GM21825 (cell line): ENCODE measurements at regions not wholly inside any gene's neighbourhood (a gene's known extent, or its start where the extent isn't known, plus 50 kb on each side); places are given as distances from the start of the nearest gene placed in this dataset.

Experiments used
- ATAC-seq: cut with Tn5 transposase; IDR thresholded peaks from one replicate; pipeline ENCODE4 v1.9.1; 2021; ENCODE audit warnings: mild to moderate bottlenecking, moderate library complexity; ENCODE audit not compliant: unreplicated experiment

DNA sequence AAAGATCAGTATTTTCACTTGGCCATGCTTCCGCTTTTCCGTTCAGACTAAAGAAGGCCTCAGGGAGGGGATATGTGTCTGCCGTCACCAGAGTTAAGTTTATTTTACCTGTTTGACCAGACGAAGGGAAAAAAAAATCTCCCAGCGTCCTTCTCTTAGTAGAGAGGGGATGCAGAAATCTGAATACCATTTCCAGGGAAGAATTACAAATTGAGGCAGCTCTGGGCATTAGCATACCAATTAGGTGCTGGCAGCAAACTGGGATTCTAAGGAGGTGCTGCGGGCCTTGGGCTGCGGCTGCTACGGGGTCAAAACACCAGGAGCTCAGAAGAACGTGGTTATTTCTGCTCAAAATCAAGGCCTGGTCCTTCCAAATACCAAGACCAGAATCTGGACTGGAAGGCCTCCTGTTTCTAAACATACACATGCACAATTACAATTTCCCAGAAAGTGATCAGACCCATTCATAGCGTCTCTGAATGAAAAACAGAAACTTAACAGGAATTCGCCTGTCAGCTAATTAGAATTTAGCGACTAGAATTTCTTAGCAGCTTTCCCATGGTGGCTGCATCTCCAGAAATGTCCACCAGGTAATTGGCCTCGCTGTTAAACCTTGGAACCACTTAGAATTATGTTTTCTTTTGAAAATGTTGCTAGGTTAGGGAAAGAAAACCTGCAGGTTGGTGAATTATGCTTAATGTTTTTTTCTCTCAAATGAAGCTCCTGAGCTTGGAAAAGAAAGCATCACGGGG is 617.0 kb downstream of the VRK1 start:
- no peak for ATAC-seq

DNA sequence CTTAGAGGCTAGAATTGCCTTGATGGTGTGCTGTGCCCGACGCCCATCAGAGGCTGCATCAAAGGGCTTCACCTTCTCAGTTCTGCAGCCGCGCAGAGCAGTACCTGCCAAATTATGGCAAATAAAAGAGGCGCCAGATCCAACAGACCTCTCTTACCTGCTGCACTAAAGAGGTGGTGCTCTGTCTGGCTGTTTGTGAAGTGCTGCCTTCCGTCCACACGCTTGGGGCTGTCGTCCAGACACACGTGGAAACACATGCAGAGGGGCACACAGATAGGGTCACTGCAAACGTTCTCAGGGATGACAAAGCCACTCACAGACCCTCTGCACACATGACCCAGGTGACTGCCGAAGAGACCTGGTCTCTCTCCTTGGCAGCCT is 617.5 kb downstream of the VRK1 start:
- no peak for ATAC-seq

DNA sequence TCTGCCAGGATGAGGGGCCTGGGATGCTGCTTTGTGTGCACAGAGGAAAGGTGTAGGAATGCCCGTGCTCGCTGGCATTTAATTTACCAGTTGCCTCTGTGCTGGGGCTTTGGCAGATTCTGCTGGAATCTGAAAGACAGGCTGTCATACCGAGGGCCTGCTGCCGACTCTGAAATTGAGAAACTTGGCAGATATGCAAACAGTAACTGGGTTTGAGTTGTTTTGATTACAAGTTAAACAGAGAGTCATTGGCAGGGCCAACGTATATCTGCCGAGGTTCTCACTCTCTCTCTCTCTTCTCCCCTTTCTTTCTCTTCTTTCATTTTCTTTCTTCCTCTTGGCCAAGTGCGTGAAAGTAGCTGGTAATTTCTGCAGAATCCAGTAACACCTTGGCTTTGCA is 618.7 kb downstream of the VRK1 start:
- no peak for ATAC-seq

DNA sequence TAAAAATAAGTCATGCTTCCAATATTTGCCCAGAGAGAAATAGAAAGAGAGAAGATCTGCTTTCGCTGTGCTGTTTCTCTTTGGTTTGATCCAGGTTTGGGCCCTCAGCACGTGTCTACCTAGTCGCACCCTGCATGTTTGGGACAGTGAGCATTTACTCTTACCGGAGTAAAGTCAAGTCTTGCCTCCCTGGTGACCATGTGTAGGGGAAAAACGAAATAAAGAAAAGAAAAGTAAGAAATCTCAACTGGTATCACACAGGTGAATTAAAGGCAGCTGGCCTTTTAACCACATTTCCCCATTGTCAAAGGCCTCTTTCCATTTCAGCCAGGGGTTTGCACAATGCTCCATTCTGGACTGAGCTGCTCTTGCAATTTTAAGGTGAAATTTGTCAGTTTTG is 619.4 kb downstream of the VRK1 start:
- no peak for ATAC-seq

DNA sequence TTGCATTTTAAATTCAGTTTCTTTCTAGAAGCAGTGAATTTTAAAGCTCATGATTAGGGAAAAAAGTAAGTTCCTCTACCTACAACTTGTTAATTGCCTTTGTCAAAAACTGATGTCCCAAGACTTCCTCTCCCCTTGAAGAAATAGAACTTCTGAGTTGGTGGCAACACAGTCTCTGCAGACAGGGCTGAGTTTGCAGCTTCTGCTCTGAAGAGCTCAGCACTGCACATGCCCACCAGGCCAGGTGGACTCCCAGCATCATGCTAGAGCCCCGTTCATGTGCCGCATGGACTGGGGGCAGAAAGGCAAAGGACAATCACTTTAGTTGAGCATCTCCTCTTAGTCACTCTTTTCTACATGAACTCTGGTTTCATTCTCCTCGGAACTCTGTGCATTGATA is 620.1 kb downstream of the VRK1 start:
- no peak for ATAC-seq

DNA sequence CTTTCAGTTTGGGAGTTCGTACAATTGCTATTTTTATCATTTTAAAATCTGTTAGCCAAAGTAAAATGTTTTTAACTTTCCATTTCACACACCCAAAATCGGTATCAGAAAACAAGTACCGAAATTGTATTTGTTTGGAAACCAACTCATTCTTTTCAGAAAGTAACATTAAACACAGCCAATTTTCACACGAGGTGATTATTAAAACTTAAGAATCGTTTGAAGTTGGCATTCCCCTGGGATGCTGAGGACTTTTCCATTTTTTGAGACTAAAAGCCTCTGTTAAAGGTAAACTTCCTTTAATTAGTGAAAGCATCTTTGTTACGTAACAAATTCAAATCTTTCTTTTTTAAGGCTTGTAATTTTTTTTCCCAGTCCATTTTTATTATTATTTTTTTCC is 623.0 kb downstream of the VRK1 start:
- ATAC-seq = no peak

DNA sequence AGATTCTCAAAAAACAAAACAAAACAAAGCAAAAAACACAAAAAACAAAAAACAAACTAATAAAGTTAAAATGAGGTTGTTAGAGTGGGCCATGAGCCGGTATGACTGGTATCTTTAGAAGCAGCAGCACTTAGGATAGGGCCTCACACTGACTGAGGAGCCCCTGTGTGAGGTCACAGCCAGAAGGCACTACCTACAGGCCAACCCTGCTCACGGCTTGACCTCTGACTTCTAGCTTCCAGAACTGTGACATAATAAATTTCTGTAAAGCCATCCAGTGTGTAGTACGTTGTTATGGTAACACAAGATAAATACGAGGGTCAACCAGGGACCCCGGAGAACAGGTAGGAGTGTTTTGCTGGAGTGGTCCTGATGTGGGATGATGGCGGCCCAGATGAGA is 629.6 kb downstream of the VRK1 start:
- ATAC-seq = no peak

DNA sequence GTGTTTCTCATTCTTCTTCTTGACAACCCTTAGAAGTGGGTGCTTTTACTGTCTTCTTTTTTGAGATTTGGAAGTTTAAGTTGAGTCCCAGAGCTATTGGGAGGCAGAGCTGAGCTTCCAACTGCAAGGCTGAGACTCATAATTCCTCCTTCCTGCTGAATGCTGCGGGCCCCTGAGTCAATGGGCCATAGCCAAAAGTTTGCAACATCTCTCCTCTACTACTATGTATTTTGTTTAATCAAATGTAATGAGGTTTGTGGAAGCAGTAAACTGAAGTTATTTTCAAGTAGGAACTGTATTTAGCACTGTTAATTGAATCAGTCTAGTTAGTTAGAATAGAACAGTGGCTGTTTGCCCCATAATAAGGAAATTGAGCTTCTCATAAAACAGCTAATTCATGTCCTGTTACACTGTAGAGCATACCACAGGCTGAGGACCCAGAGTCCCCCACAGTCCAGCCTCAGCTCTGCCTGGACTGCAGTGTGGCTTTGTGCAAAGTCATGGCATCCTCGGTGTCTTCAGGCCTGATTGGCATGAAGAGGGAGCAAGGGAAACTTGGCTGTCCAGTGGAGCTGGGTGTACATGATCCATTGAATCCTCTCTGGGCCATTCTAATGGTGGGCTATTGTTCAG is 631.7 kb downstream of the VRK1 start:
- ATAC-seq = no peak

DNA sequence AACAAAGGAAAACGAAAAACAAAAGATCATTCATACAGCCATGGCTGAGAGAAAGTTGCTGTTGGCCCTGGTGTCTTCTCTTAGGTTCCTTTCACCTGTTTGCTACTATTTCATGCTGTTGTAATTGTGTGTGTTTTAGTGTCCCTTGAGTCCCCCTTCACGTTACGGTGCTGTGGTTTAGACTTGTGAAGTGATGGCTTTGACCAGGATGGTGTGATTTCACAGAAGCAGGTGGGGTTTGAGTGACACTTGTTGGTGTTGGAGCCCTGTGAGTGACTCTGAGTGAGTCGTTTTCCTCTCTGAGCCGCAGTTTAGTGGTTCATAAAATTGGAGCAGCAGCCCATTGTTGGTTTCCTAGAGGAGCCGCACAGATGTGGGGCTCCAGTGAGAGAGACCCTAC is 635.4 kb downstream of the VRK1 start:
- no peak for ATAC-seq

DNA sequence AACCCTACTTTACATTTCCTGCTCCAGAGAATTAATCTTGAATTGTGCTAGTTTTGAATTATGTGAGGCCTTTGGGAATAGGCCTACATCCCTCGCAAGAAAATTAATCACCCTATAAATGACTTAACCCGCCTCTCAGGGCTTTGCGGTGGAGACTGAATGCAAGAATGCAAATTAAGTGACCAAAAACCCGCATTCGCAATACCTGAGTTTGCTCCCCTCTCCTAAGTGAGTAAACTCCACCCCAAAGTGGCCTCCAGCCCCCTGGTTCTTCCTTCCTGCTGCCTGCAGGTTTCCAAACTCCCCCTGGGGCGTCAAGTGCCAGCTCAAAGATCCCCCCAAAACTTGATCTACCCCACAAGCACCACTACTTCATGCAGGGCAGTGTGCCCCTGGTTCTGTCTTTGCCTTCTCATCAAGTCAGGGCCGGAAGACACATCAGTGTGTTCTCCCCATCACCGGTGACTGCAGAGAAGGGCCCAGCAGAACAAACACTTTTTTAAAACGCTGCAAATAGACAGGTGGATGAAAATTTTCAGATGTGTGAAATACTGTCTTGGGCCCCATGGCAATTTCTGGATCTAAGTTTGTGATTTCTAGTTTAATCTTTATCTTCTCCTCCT is 644.7 kb downstream of the VRK1 start:
- ATAC-seq = no peak

DNA sequence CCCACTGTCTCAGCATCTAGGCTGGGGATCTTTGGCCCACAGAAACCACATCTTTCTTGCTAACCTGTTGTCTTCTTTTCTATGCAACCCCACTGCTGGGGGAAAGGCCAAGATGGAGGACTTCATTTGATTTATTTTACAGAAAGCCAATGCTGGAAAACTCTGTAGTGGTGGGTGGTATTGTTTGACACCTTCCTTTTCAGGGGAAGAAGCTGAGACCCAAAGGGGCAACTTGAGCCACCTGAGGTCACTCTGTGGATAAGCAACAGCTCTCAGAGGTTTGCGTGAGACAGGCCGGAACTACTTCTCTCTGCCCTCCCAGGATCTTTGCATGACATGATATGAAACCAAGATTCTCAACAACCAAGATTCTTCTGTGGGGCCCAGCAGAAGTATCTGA is 645.2 kb downstream of the VRK1 start:
- ATAC-seq = no peak

DNA sequence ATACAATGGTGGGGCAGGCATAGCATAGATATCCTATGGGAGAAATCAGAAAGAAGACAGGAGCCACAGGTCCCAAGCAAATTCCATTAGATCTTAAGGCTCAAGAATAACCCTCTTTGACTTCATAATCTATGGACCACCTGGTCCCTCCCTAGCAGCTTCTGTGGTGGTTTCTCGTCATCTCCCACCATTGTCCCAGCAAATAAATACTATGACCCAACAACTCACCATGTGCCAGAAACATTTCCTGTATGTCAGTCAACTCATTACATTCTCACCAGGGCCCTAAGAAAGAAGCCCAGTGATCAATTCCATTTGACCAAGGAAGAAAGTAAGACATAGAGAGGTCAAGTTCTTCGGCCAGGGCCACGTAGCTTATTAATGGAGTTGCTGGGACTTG is 646.2 kb downstream of the VRK1 start:
- no peak for ATAC-seq

DNA sequence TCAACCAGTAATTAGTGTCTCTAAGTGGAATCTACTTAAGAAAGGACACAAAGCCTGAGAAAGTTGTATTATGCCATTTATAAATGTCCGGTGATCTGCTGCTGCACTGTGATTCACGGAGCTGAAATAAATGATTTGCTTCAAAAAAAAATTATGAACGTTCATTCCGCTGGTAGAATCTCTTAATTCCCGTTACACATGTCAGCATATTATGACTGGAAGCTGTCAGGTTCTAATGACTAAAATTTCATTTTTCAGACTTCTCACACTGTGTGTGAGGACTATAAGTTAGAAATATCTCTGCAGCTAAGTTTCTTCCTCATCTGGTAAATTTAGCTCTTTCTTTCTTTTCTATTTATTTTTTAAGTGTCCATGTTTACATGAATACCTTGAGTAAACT is 647.1 kb downstream of the VRK1 start:
- ATAC-seq = no peak

DNA sequence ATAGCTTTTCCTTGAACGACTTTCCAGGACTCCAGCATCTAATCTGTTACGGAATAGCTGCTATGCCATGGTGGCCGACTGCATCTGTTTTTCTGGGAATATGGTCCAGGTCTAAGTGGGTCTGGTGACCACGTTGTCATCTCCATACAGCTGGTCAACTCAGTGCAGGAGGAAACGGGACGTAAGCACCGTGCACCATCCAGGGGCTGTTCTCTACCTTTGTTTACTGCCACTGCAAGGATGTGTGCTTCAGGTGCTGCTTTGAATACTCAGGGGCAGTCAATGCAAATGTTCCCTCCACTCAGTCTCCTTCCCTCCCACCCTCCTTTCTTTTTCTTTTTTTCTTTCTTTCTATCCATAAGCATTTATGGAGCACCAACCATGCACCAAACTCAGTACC is 648.2 kb downstream of the VRK1 start:
- ATAC-seq = no peak

DNA sequence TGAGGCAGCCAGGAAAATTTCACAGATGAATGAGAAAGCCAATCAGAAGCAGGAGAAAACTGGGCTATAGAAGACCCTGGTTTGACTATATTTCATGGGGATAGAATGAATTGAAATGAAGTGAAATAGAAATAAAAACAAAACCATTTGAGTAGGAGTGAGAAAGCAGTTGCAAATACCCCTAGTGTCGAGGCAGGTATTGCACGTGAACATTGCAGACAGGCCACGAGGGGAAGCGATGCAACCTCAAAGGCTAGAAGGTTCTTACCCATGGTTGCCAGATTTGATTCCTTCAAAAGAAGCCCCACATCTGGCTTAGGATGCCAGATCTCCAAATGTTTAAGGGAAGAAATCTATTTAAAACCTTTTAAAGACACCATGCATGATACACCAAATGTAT is 648.9 kb downstream of the VRK1 start:
- no peak for ATAC-seq

DNA sequence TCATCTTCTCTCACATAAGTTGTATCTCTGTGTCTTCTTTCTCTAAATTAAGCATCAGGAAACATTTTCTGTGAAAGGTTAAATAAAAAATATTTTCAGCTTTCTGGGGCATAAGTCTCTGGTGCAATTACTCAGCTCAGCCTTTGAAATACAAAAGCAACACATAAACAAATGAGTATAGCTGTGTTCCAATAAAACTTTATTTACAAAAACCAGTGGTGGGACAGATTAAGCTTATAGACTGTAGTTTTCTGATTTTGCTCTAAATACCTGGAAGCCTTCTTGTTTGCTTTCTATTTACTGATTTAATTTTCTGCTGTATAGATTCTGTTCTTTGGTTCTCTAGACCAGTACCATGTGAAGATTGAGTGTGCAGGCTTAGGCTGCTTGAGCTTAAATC is 655.1 kb downstream of the VRK1 start:
- ATAC-seq = no peak

DNA sequence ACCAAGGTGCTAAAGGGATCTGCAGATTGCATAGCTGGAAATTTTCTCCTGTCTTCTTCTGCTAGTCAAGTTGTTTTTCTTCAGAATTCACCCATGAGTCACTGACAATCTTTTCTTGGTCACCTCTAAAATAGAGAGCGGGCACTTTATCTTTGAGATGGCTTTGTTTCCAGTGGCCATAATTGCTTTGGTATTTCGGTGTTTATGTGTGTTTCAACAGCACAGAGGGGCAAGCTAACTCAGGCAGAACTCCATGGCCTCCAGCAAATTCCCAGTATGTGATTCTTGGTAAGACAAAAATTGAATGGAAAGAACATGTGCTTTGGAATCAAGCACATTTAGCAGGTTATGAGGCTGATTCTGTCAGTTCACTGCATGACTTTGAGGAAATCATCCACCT is 656.8 kb downstream of the VRK1 start:
- no peak for ATAC-seq

DNA sequence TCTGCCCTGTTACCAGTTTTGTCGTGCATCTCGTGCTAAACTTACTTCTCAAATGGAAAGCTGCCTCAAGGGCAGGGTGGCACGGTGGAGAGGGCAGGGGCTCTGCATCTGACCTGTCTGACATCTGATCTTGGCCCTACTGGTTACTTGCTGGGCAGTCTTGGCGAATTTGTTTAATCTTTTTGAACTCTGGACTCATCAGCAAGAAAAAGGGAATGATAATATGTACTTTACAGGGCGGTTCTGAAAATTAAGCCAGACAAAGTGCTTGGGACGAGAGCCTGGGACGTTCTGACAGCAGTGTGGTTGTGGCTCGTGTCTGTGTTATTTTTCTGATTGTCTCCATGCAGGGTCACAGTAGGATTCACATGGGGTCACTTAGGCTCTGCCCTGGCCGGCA is 659.3 kb downstream of the VRK1 start:
- no peak for ATAC-seq

DNA sequence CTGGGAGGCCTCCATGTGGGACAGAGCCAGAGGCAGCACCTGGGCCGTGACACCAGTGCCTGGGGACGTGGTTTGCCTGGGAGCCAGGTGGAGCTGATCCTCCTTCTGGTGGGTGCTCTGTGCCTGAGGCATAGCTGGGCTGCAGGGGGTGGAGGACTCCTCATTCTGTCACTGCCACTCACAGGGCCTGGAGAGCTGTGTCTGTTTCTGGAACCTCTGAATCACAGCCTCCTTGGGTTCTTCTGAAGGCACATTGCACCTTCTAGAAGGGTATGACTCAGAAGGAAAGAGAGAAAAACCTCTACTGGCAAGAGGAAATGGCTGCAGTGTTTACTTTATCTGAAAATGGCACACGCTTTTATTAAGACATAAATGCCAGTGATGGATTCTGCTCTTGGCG is 659.8 kb downstream of the VRK1 start:
- ATAC-seq = no peak

DNA sequence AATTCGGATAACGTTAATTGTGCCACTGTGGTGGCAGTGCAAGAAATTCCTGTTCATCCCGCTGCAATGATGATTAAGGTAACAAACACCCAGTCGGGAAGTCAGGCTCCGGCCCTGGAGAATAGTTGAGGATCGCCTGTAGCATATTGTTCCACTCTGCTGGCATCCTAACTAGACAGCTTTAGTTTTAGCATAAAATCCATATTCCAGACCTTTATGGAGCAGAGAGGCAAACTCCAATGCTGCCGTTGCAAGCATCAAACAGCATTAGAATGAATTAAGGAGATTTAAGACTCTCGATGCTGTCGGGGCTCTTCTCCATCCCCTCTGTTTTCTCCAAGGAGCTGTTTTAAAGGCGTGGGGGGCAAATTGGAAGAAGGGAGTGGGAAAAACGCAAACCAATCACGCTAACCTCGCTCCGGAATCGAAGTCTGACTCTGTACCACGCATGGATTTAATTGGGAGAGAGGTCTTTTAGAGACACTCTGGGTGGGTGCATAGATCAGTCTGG is 660.4 kb downstream of the VRK1 start:
- ATAC-seq = no peak

DNA sequence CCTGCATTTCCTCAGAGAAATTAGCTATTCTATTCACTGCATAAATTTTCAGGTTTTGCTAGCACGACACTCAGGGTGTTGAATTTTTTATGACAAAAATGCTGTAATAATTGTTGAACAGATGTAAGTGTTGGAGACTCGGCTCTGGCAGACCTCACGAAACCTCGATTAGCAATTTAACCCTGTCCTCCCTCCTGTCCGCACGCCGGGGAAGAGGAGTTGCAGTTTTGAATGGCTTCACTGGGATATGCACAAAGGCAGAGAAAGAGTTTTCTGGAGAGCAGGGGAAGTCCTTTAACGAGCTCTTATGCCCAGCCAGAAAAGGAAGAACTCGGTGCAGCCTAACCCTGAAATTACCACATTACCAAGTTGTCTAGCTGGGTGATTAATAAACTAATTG is 661.1 kb downstream of the VRK1 start:
- no peak for ATAC-seq
